PFSK-1 (cell line): ENCODE measurements at regions not wholly inside any gene's neighbourhood (a gene's known extent, or its start where the extent isn't known, plus 50 kb on each side); places are given as distances from the start of the nearest gene placed in this dataset.

Source experiments
- FOXP2 ChIP-seq: optimal IDR thresholded peaks from 2 replicates; pipeline ENCODE3; 2011; ENCODE audit warnings: borderline replicate concordance, control low read depth, inconsistent platforms; ENCODE audit not compliant: insufficient read depth; ENCODE audit errors: extremely low read length, extremely low read depth
- POLR2AphosphoS5 ChIP-seq: IDR thresholded peaks from 2 replicates; pipeline ENCODE4 v1.6.1; 2012; ENCODE audit warnings: low read depth, mild to moderate bottlenecking, control low read depth, low read length, moderate library complexity
- REST ChIP-seq, 2 experiments: IDR thresholded peaks; 2 replicates each; pipeline versions ENCODE4 v1.6.1 to v1.8.0; 2011 to 2012; ENCODE audit warnings: low read depth in 2 of 2, low read length in 2 of 2, control low read depth in 1 of 2, inconsistent platforms in 1 of 2, mild to moderate bottlenecking in 1 of 2, moderate library complexity in 1 of 2; ENCODE audit not compliant: insufficient read depth in 1 of 2
- SIN3A ChIP-seq: IDR thresholded peaks from 2 replicates; pipeline ENCODE4 v1.6.1; 2012; ENCODE audit warnings: mild to moderate bottlenecking, low read length, moderate library complexity, borderline replicate concordance; ENCODE audit not compliant: insufficient read depth
- TAF1 ChIP-seq: IDR thresholded peaks from 2 replicates; pipeline ENCODE4 v1.6.1; 2012; ENCODE audit warnings: low read length, control low read depth, borderline replicate concordance; ENCODE audit not compliant: insufficient read depth

GRCh38 chr22:48740086-48740730, 1087.5 kb downstream of the BRD1 start:
- TF ChIP-seq POLR2AphosphoS5 (no peak), SIN3A (no peak), TAF1 (no peak), FOXP2 (no peak), REST (IDR thresholded peaks at IDR 0.05; ENCODE audit: insufficient read depth in 1 of 2, low read depth in 2 of 2, low read length in 2 of 2) (no peak)

GRCh38 chr22:48739348-48740085, 1088.2 kb downstream of the BRD1 start:
- TF ChIP-seq POLR2AphosphoS5: no peak
- no peak for TF ChIP-seq SIN3A
- no peak for TF ChIP-seq FOXP2
- TF ChIP-seq REST (IDR thresholded peaks at IDR 0.05; ENCODE audit: insufficient read depth in 1 of 2, low read depth in 2 of 2, low read length in 2 of 2): no peak
- TF ChIP-seq TAF1: no peak

- TF ChIP-seq TAF1: no peak
- TF ChIP-seq POLR2AphosphoS5: no peak
Measured at GRCh38 chr22:48738204-48738980, 1089.3 kb downstream of the BRD1 start.

- TF ChIP-seq POLR2AphosphoS5: no peak
- no peak for TF ChIP-seq SIN3A
- no peak for TF ChIP-seq FOXP2
- no peak for TF ChIP-seq TAF1
- TF ChIP-seq REST (IDR thresholded peaks at IDR 0.05; ENCODE audit: insufficient read depth in 1 of 2, low read depth in 2 of 2, low read length in 2 of 2): no peak
Measured at GRCh38 chr22:48737461-48738203, 1090.0 kb downstream of the BRD1 start.

GRCh38 chr22:48736593-48737460, 1090.8 kb downstream of the BRD1 start:
- TF ChIP-seq POLR2AphosphoS5 (no peak), SIN3A (no peak), FOXP2 (no peak), REST (IDR thresholded peaks at IDR 0.05; ENCODE audit: insufficient read depth in 1 of 2, low read depth in 2 of 2, low read length in 2 of 2) (no peak), TAF1 (no peak)
